GM12892 (cell line): ENCODE measurements at regions not wholly inside any gene's neighbourhood (a gene's known extent, or its start where the extent isn't known, plus 50 kb on each side); places are given as distances from the start of the nearest gene placed in this dataset.

Experiments
- POLR2A ChIP-seq: IDR thresholded peaks from 2 replicates; pipeline ENCODE4 v1.6.1; 2011; ENCODE audit warnings: low read depth, low read length, control low read depth
- TAF1 ChIP-seq: IDR thresholded peaks from 2 replicates; pipeline ENCODE4 v1.6.1; 2011; ENCODE audit warnings: low read depth, mild to moderate bottlenecking, control low read depth, low read length, borderline replicate concordance

DNA sequence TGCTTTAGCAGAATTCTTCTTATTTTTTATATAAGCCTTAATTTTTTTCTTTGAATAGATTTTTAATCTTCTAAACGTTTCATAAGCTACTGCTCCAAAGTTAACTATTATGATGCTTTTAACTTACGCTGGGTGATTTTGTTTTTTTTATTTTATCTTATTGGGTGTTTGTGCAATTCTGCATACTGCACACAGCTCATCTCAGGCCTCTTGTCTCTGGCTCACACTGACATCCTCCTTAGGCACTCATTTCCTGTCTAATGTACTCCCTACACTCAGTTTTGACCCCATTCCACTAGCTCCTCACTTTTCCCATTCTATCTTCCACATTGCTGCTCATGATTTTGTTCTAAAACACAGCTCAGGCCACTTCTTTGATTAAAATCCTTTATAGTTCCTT lies 111.9 kb upstream of the MAP9 start:
- TF ChIP-seq TAF1 = no peak
- TF ChIP-seq POLR2A = no peak
